Hepatocyte (in vitro differentiated cells): ENCODE measurements at regions not wholly inside any gene's neighbourhood (a gene's known extent, or its start where the extent isn't known, plus 50 kb on each side); places are given as distances from the start of the nearest gene placed in this dataset.

Experiments
- CTCF ChIP-seq: fragments of 200-600 bp; sonication (generic); IDR thresholded peaks from 2 replicates; pipeline ENCODE4 v1.5.1; 2016; ENCODE audit warnings: antibody characterized with exemption, mild to moderate bottlenecking; ENCODE audit not compliant: poor library complexity
- EZH2 ChIP-seq: fragments of 200-600 bp; sonication (generic); IDR thresholded peaks from 2 replicates; pipeline ENCODE4 v1.6.1; 2016; ENCODE audit warnings: antibody characterized with exemption, mild to moderate bottlenecking, borderline replicate concordance

GRCh38 chr4:52269761-52270160 lies 218.7 kb downstream of the SPATA18 start:
- TF ChIP-seq CTCF, result no peak
- no peak for TF ChIP-seq EZH2
